HEK293 (cell line): ENCODE measurements at regions not wholly inside any gene's neighbourhood (a gene's known extent, or its start where the extent isn't known, plus 50 kb on each side); places are given as distances from the start of the nearest gene placed in this dataset.
"Not testable (repeated sequence)": the region's sequence is repeated elsewhere in the genome, so short reads cannot be mapped to it uniquely, and the experiment has no call there.

Source experiments
- TF ChIP-seq, protein P1 (sequence below): fragments of 450-650 bp; formaldehyde crosslinking; IDR thresholded peaks from 2 replicates; pipeline ENCODE4 v1.5.1; 2016; ENCODE audit warnings: missing biosample characterization, missing genetic modification characterization
- TF ChIP-seq, protein P2 (sequence below): fragments of 450-650 bp; formaldehyde crosslinking; IDR thresholded peaks from 2 replicates; pipeline ENCODE4 v1.5.1; 2016; ENCODE audit warnings: missing biosample characterization, missing genetic modification characterization

DNA sequence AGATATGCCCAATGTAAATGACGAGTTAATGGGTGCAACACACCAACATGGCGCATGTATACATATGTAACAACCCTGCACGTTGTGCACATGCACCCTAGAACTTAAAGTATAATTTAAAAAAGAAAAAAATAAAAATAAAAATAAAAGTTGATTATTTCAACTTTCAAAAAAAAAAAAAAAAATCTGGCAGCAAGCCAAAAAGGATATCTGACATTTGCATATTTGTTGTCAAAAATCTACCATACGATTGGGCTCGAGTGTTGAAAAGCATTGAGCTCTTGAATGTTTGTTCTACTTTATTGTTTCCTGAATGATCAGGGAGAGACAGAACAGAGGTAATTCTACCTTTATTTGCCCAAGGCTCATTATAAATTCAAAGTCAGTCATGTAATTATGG is 310.5 kb upstream of the MON1B start:
- TF ChIP-seq, protein P1, sequence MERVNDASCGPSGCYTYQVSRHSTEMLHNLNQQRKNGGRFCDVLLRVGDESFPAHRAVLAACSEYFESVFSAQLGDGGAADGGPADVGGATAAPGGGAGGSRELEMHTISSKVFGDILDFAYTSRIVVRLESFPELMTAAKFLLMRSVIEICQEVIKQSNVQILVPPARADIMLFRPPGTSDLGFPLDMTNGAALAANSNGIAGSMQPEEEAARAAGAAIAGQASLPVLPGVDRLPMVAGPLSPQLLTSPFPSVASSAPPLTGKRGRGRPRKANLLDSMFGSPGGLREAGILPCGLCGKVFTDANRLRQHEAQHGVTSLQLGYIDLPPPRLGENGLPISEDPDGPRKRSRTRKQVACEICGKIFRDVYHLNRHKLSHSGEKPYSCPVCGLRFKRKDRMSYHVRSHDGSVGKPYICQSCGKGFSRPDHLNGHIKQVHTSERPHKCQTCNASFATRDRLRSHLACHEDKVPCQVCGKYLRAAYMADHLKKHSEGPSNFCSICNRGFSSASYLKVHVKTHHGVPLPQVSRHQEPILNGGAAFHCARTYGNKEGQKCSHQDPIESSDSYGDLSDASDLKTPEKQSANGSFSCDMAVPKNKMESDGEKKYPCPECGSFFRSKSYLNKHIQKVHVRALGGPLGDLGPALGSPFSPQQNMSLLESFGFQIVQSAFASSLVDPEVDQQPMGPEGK (tag by site-specific recombination), result not testable (repeated sequence)
- TF ChIP-seq, protein P2, sequence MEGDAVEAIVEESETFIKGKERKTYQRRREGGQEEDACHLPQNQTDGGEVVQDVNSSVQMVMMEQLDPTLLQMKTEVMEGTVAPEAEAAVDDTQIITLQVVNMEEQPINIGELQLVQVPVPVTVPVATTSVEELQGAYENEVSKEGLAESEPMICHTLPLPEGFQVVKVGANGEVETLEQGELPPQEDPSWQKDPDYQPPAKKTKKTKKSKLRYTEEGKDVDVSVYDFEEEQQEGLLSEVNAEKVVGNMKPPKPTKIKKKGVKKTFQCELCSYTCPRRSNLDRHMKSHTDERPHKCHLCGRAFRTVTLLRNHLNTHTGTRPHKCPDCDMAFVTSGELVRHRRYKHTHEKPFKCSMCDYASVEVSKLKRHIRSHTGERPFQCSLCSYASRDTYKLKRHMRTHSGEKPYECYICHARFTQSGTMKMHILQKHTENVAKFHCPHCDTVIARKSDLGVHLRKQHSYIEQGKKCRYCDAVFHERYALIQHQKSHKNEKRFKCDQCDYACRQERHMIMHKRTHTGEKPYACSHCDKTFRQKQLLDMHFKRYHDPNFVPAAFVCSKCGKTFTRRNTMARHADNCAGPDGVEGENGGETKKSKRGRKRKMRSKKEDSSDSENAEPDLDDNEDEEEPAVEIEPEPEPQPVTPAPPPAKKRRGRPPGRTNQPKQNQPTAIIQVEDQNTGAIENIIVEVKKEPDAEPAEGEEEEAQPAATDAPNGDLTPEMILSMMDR (tag by site-specific recombination), result not testable (repeated sequence)
